ENCODE measurements at regions not wholly inside any gene's neighbourhood (a gene's known extent, or its start where the extent isn't known, plus 50 kb on each side); places are given as distances from the start of the nearest gene placed in this dataset.

DNA sequence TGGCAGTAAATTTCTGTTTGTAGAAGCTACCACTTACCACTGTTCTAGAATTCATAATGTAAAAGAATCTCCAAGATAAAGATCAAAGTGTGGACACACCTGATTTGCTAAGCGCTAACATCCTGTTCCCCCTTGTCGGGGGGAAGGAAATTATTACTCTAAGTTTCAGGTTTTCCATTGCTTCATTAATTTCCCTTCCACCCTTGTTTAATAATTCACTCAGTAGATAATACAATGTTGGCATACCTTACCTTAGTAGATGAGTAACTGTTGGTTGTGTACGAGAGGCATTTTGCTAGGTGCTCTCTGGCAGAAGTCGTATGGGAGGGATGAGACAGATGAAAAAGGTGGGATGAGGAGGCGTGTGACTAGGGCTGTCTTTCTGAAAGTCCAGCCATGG lies 641.2 kb upstream of the ARRDC4 start:
- no peak for DNase-seq
- H3K9ac ChIP-seq (ENCODE audit: low read length) = no peak overlapping the region
- no peak overlapping the region for H3K4me2 ChIP-seq (ENCODE audit: low read depth, low read length)
- no peaks in the 10 kb centered on the region for H3K27me3 ChIP-seq (replicated peaks; ENCODE audit: insufficient read depth, low read length)
- no peak overlapping the region for H2AFZ ChIP-seq (ENCODE audit: low read length)
- H3K4me1 ChIP-seq (ENCODE audit: low read length) = no peaks in the 10 kb centered on the region
- H3K79me2 ChIP-seq (ENCODE audit: low read length) = no peaks in the 10 kb centered on the region
- H3K36me3 ChIP-seq (replicated peaks; ENCODE audit: insufficient read depth, low read length) = no peaks in the 10 kb centered on the region
- no peaks in the 10 kb centered on the region for H3K9me3 ChIP-seq (replicated peaks; ENCODE audit: insufficient read depth, low read length)
- H3K27ac ChIP-seq (ENCODE audit: low read length) = no peak overlapping the region
- no peaks in the 10 kb centered on the region for H3F3A ChIP-seq (ENCODE audit: insufficient read depth, low read length)
- no peak overlapping the region for H3K4me3 ChIP-seq (ENCODE audit: low read length)
- H4K20me1 ChIP-seq (ENCODE audit: insufficient read depth, low read length) = no peaks in the 10 kb centered on the region
- no peaks in the 10 kb centered on the region for H3K9me2 ChIP-seq (replicated peaks; ENCODE audit: insufficient read depth, low read length)
- TF ChIP-seq, protein P1, sequence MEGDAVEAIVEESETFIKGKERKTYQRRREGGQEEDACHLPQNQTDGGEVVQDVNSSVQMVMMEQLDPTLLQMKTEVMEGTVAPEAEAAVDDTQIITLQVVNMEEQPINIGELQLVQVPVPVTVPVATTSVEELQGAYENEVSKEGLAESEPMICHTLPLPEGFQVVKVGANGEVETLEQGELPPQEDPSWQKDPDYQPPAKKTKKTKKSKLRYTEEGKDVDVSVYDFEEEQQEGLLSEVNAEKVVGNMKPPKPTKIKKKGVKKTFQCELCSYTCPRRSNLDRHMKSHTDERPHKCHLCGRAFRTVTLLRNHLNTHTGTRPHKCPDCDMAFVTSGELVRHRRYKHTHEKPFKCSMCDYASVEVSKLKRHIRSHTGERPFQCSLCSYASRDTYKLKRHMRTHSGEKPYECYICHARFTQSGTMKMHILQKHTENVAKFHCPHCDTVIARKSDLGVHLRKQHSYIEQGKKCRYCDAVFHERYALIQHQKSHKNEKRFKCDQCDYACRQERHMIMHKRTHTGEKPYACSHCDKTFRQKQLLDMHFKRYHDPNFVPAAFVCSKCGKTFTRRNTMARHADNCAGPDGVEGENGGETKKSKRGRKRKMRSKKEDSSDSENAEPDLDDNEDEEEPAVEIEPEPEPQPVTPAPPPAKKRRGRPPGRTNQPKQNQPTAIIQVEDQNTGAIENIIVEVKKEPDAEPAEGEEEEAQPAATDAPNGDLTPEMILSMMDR (IDR thresholded peaks at IDR 0.05; ENCODE audit: low read length) = no peak
- TF ChIP-seq EZH2 (optimal IDR thresholded peaks at IDR 0.05; ENCODE audit: low read depth, low read length) = no peak
- TF ChIP-seq EZH2phosphoT487 (IDR thresholded peaks at IDR 0.05; ENCODE audit: low read length) = no peak

DNA sequence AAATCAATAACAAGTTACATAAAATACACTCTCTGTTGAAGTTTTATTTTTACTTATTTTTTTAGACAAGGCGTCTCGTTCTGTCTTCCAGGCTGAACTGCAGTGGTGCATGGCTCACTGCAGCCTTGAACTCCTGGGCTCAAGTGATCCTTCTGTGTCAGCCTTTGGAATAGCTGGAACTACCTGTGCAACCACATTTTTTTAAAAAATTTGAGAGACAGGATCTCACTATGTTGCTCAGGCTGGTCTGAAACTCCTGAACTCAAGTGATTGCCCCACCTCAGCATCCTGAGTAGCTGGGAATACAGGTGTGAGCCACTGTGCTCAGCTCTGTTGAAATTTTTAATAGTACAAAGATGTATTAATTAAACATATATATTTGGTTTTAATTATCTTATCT lies 614.3 kb upstream of the ARRDC4 start:
- H3K4me3 ChIP-seq (ENCODE audit: low read length) = no peak overlapping the region
- DNase-seq = no peak
- H3K9me2 ChIP-seq (replicated peaks; ENCODE audit: insufficient read depth, low read length) = no peaks in the 10 kb centered on the region
- H3K27ac ChIP-seq (ENCODE audit: low read length) = no peak overlapping the region
- no peaks in the 10 kb centered on the region for H3K9me3 ChIP-seq (replicated peaks; ENCODE audit: insufficient read depth, low read length)
- no peak for TF ChIP-seq EZH2phosphoT487 (IDR thresholded peaks at IDR 0.05; ENCODE audit: low read length)
- TF ChIP-seq, protein P1 (IDR thresholded peaks at IDR 0.05; ENCODE audit: low read length) = no peak
- no peak for TF ChIP-seq EZH2 (optimal IDR thresholded peaks at IDR 0.05; ENCODE audit: low read depth, low read length)
- no peaks in the 10 kb centered on the region for H4K20me1 ChIP-seq (ENCODE audit: insufficient read depth, low read length)
- no peak overlapping the region for H2AFZ ChIP-seq (ENCODE audit: low read length)
- H3K4me1 ChIP-seq (ENCODE audit: low read length) = no peaks in the 10 kb centered on the region
- no peaks in the 10 kb centered on the region for H3K36me3 ChIP-seq (replicated peaks; ENCODE audit: insufficient read depth, low read length)
- H3K9ac ChIP-seq (ENCODE audit: low read length) = no peak overlapping the region
- H3K4me2 ChIP-seq (ENCODE audit: low read depth, low read length) = no peak overlapping the region
- no peaks in the 10 kb centered on the region for H3K79me2 ChIP-seq (ENCODE audit: low read length)
- H3F3A ChIP-seq (ENCODE audit: insufficient read depth, low read length) = no peaks in the 10 kb centered on the region
- no peaks in the 10 kb centered on the region for H3K27me3 ChIP-seq (replicated peaks; ENCODE audit: insufficient read depth, low read length)

DNA sequence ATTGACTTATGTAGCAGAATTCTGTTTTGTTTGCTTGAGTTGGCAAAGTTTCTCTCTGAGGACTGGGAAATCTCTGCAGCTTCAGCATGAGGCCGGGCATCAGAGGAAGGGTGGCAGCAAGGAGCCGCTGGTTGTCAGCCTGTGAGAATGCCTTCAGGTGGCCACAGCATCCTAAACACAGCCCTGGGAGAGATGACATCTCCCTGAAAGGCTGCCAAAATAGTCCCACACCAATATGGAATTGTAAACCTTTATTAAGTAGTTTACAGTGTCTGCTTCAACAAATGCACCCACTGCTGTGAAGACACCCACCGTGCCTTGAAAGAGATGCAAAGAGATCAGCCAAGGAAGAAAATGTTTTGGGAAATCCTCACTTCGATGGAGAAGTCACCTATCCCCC lies 609.7 kb upstream of the ARRDC4 start:
- Histone ChIP-seq H3K9me3 (replicated peaks; ENCODE audit: insufficient read depth, low read length) (no peaks in the 10 kb centered on the region), H3K4me2 (ENCODE audit: low read depth, low read length) (no peak overlapping the region), H3K4me3 (ENCODE audit: low read length) (no peak overlapping the region), H2AFZ (ENCODE audit: low read length) (no peak overlapping the region), H3K27me3 (replicated peaks; ENCODE audit: insufficient read depth, low read length) (no peaks in the 10 kb centered on the region), H3K79me2 (ENCODE audit: low read length) (no peaks in the 10 kb centered on the region), H3K36me3 (replicated peaks; ENCODE audit: insufficient read depth, low read length) (no peaks in the 10 kb centered on the region), H3K27ac (ENCODE audit: low read length) (no peak overlapping the region), H3F3A (ENCODE audit: insufficient read depth, low read length) (no peaks in the 10 kb centered on the region), H3K9me2 (replicated peaks; ENCODE audit: insufficient read depth, low read length) (no peaks in the 10 kb centered on the region), H3K4me1 (ENCODE audit: low read length) (no peaks in the 10 kb centered on the region), H3K9ac (ENCODE audit: low read length) (no peak overlapping the region), H4K20me1 (ENCODE audit: insufficient read depth, low read length) (no peaks in the 10 kb centered on the region)
- DNase-seq = no peak
- no peak for TF ChIP-seq EZH2phosphoT487 (IDR thresholded peaks at IDR 0.05; ENCODE audit: low read length)
- TF ChIP-seq, protein P1 (IDR thresholded peaks at IDR 0.05; ENCODE audit: low read length) = no peak

Measured in MM.1S (cell line).